HG03354 (cell line): ENCODE measurements at regions not wholly inside any gene's neighbourhood (a gene's known extent, or its start where the extent isn't known, plus 50 kb on each side); places are given as distances from the start of the nearest gene placed in this dataset.
A peak's percentile ranks its signal among the peaks of the same experiment; 100 is the strongest.
"Not testable (repeated sequence)": the region's sequence is repeated elsewhere in the genome, so short reads cannot be mapped to it uniquely, and the experiment has no call there.

Experiments
- ATAC-seq: cut with Tn5 transposase; IDR thresholded peaks from one replicate; pipeline ENCODE4 v1.9.1; 2021; ENCODE audit warnings: mild to moderate bottlenecking; ENCODE audit not compliant: unreplicated experiment, poor library complexity, severe bottlenecking

DNA sequence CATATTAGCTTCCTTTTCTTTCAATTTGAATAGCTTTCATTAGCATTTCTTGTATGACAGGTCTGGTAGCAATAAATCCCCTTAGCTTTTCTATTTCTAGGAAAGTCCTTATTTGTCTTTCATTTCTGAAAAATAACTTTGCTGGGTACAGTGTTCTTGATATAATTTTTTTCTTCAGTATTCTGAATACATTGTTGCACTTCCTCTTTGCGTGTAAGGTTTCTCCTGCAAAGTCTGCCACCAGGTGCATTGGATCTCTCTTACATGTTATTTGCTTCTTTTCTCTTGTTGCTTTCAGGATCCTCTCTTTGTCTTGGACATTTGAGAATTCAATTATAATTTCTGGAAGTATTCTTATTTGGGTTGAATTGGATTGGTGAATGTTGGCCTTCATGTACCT lies 663.7 kb downstream of the GRXCR1 start:
- no peak for ATAC-seq

- no peak for ATAC-seq
Observed at GRCh38 chr4:43560047-43560446, 667.5 kb downstream of the GRXCR1 start.

DNA sequence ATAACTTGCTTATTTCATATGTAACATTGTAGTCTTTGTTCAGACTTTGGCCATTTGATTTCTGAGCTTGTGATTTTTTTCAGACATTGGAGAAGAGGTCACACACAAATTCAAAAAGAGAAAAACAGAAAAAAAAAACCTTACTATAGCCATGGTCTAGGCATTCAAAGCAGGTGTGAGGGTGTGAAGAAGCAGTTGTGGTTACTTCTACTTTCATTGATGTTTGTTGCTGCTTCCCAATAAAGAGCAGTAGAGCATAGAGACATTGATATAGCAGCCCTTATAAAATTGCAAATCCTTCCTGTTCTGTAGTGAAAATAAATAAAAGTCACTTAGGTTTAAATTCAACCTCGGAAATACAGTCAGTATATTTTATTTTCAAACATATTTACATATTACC lies 671.6 kb downstream of the GRXCR1 start:
- ATAC-seq: no peak

DNA sequence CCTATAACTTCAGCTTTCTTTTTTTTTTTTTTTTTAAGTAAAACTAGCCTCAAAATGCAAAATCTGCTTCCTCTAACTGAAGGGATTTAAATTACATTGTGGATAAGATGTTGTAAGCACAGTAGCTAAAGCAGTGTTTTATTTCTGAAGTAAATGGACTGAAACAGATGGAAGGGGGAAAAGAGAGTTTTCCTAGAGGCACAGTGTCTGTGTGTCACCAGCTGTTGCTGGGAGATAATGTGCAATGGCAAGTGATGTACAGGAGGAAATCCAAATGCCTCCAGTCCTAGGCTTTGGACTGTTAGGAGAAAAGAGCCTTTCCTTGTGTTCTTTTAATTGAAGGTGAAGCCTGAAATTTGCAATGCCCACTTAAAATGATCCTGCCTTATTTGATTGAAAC lies 672.1 kb downstream of the GRXCR1 start:
- no peak for ATAC-seq

- ATAC-seq: no peak
Observed at GRCh38 chr4:43567644-43568043, 675.1 kb downstream of the GRXCR1 start.

- ATAC-seq: no peak
Observed at GRCh38 chr4:43586813-43587212, 694.3 kb downstream of the GRXCR1 start.

- no peak for ATAC-seq
Observed at GRCh38 chr4:43587758-43588157, 695.2 kb downstream of the GRXCR1 start.

GRCh38 chr4:43607400-43607799 lies 714.9 kb downstream of the GRXCR1 start:
- ATAC-seq: peak; percentile 20

DNA sequence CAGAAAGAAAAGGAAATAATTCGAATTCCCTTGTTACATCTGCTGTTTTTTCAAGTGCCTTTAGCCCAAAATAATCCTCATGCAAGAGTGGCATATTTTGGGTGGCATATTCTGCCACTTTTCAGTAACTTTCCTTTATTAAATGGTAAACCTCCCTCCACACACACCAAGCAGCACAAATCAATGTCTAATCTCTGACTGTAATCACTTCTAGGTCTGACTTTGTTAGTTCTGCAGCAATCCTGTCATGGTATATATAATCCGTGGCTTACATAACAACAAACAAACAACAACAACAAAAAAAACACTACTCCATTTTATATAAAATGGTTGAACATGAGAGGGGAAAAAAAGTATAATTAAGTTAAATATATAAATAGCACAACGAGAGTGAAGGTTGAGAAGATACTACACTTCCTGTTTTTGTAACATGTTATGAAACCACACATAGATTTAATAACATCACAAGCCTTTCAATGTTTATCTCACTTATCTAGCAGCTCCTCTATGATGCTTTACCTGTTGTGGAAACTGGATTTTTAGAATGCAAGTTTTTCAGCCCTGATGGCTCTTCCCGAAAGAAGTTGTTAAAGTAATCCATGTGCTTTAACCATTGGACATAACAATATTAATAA lies 715.4 kb downstream of the GRXCR1 start:
- peak; percentile 67 for ATAC-seq

- ATAC-seq: no peak
Observed at GRCh38 chr4:43619219-43619618, 726.7 kb downstream of the GRXCR1 start.

GRCh38 chr4:43637893-43638292 lies 745.4 kb downstream of the GRXCR1 start:
- ATAC-seq: not testable (repeated sequence)

DNA sequence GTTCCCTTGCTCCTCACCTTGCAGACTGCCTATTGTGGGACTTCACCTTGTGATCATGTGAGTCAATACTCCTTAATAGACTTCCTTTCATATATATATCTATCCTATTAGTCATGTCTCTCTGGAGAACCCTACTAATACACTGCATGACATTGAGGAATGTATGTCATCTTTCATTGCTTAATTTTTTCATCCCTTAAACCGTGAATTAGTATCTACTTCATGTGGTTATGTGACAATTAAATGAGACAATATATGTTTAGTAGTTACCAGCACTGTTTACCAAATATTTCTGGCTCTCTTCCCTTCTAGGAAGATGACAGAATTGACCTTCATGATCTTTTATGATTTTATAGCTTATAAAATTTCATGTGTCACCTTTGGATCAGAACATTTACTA lies 759.5 kb downstream of the GRXCR1 start:
- no peak for ATAC-seq

DNA sequence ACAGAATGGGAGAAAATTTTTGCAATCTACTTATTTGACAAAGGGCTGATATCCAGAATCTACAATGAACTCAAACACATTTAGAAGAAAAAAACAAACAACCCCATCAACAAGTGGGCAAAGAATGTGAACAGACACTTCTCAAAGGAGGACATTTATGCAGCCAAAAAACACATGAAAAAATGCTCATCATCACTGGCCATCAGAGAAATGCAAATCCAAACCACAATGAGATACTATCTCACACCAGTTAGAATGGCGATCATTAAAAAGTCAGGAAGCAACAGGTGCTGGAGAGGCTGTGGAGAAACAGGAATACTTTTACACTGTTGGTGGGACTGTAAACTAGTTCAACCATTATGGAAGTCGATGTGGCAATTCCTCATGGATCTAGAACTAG lies 767.0 kb downstream of the GRXCR1 start:
- not testable (repeated sequence) for ATAC-seq

GRCh38 chr4:43672265-43672885 lies 776.2 kb downstream of the KCTD8 start:
- not testable (repeated sequence) for ATAC-seq

DNA sequence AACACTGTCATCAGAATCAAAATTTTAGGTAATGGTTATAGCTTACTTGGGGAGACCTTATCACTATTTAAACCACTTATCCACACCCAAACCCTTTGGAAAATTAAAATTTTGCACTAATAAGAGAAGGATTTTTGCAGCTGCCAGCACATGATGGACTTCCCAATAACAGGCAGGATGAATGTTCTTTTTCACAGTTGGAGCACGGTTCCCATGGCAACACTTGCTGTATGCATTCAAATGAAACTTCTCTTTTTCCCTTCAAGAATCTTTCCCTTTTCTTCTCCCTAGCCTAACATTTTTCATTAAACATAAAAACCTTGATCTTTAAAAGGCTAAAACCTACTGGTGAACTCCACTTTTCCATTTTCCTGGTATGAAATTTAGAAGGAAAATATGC lies 768.2 kb downstream of the KCTD8 start:
- no peak for ATAC-seq

- no peak for ATAC-seq
Observed at GRCh38 chr4:43682551-43682950, 766.1 kb downstream of the KCTD8 start.

DNA sequence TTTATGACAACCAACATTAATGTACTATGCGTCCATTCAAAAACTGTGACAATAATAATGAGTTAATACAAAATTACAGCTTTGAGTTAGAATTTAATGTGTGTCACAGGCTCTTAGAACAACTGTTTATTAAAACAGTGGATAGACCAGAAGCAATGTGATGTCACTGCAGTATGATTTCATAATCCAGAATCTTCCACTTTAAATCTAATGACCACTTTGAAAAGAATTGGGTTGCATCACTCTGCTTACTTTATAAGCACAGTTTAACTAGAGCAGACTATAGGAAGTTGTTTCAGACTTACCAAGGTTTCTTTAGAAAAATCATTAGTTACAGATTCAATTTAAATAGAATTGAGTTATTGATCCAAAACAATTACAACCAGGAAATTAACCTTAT lies 758.5 kb downstream of the KCTD8 start:
- ATAC-seq: no peak

DNA sequence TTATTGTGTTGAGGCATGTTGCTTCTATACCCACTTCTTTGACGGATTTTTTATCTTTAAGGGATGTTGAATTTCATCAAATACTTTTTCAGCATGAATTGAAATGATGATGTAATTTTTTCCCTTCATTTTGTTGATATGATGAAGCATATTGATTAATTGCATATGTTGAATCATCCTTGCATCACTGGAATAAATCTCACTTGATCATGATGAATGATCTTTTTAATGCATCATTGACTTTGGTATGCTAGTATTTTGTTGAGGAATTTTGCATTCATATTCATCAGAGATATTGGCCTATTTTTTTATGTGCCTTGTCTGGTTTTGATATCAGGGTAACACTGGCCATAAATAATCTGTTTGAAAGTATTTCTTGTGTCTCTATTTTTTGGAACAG lies 754.7 kb downstream of the KCTD8 start:
- no peak for ATAC-seq

DNA sequence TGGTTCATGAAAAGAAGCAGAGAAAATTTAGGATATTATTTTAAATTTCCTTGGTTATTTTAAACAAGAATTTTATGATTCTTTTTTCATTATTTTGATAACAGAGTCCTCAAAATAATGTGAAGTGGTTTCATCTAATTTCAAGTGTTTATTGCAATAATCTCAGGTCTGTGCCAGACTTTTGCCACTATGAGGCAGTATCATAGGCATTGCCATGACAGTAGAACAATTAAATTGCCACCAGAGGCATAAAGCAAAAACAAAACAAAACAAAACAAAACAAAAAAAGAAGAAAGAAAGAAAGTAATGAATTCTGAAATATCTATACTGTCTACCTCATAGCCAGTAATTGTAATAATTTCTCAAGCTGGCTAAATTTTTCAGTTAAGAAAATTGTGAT lies 739.2 kb downstream of the KCTD8 start:
- ATAC-seq: no peak

DNA sequence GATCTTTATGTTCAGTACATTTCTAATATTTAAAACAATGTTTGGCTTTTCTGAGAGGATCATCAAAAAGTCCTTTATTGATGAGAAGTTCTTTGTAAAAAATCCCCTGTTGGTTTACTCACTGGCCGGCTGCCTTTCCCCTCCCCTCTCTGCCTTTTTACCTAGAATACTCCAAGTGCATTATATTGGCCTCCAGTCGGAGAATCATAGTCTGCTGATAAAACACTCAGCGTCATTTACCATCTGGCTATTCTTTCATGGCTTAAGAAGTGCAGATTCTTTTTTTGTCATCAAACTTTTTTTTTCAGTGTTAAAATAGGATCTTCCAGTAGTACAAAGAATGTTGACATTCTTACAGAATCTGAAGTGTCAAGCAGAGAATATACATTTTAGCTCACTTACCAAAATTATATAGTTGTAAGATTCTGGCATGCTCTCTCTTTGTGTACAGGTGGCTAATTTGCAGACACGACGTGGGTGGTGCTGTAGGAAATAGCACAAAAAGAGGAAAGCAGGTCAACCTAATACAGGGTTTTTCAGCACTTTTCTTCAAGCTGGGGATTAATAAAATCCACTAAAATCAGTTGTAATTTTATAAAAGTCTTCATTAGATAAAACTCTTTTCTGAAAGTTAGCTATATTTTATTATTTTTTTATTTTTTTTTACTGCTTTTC lies 731.8 kb downstream of the KCTD8 start:
- ATAC-seq: no peak

DNA sequence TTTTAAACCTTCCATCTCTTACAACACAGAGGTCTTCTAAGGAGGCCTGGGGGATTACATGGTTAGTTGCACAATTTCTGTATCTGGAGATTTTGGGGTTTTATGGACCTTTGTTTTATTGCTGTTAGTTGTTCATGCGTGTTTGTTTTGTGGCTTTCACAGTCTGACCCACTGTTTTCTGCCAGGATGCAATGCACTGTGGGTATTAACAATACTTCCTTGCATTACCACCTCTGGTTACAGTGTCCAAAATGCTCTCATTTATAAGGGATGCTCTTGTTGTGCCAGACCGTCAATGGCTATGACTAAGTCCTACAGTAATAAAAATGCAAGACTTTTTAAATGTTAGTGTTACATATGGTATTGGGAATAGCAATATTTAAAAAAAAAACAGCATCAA lies 730.2 kb downstream of the KCTD8 start:
- ATAC-seq: no peak
